COLO668 (cell line): ENCODE measurements at regions not wholly inside any gene's neighbourhood (a gene's known extent, or its start where the extent isn't known, plus 50 kb on each side); places are given as distances from the start of the nearest gene placed in this dataset.
"Not testable (repeated sequence)": the region's sequence is repeated elsewhere in the genome, so short reads cannot be mapped to it uniquely, and the experiment has no call there.

ENCODE experiments used
- DNase-seq: peaks from one replicate; lab custom pipeline; 2025; ENCODE audit not compliant: unreplicated experiment; lab: John Stamatoyannopoulos, UW

DNA sequence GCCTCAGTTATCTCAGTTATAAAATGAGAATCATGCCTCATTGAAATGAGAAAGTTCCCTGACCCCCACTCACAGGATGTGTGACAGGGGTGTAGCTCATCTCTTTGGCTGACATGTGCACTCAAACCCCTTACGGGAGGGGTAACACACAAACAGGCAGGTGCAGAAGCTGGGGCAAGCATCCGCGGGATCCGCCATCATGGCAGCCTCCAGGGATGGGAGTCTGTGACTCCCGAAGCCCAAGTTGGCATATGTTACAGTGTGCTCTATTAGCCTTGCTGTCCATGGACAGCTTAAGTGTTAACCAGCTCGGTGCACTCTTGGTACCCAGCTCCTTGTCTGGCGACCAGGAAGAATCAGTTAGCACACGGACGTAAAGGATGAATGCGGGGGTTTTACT is 822.7 kb upstream of the SEMA6D start:
- DNase-seq = no peak

DNA sequence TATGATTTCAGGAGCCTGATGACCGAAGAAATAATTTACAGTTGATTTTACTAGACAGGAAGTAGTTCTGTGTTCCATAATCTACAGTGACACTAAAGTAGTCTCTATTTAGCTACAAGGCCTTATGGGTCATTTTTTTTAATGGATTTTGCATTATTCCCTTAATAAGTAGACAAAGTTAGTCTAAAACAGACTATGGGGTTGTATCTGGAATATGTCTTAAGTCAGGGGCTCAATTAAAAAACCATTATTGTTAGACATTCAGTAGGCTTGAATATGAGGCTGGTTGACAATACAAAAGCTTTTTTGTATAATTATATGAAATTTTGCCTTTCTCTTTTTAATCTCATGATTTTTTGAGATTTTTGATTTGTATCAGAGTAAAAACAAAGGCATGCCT is 820.0 kb upstream of the SEMA6D start:
- DNase-seq = no peak

DNA sequence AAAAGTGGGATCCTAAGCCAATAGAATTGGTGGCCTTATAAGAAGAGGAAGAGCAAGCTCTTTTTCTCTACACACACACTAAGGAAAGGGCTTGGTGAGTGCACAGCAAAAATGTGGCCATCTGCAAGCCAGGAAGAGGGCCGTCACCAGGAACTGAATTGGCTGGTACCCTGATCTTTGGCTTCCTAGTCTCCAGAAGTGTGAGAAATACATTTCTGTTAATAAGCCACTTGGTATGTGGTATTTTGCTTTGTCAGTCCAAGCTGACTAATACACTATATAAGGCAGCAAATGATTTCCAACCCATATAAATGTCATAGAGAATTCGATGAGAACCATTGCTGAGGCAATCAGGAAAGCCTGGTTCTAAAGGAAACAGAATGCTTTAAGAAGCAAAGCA is 816.3 kb upstream of the SEMA6D start:
- DNase-seq = no peak

- DNase-seq = no peak
These were observed 799.5 kb upstream of the SEMA6D start for GRCh38 chr15:46917721-46918252.

DNA sequence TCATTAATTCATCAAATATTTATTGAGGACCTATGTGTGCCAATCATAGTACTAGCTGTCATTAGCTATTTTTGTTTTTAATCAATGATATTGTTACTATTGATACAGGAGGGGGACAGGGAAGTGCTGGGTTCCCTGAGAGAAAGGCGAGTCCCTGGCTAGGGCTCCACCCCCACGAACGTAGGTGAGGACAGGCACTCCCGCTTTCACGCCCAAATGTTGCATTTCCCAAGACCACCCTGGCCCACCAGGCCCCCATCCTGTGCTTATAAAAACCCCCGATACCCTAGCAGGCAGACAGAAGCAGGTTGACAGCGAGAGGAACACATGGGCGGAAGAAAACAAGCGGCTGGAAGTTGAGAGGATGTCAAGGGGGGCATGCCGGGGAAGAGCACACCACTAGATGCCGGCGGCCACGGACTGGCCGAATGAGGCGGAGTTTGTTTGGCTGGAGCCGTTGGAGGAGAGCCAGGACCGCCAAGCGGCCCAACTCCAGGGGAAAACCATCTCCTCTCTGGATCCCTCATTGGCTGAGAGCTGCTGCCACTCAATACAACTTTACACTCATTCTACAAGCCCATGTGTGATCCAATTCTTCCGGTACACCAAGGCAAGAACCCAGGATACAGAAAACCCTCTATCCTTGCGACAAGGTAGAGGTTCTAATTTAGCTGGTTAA is 798.7 kb upstream of the SEMA6D start:
- no peak for DNase-seq

GRCh38 chr15:46921891-46922290 is 795.4 kb upstream of the SEMA6D start:
- no peak for DNase-seq

DNA sequence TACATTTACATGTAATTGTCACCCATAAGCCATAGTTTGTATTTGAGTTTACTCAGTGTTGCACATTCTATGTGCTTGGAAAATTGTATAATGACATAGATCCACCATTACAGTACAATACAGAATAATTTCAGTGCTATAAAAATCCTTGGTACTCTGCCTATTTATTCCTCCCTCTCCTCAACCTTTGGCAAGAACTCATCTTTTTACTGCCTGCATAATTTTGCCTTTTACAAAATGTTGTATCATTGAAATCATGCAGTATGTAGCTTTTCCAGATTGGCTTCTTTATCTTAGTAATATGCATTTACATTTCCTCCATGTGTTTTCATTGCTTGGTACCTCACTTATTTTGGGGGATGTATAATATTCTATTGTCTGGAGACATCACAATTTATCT is 786.9 kb upstream of the SEMA6D start:
- no peak for DNase-seq

DNA sequence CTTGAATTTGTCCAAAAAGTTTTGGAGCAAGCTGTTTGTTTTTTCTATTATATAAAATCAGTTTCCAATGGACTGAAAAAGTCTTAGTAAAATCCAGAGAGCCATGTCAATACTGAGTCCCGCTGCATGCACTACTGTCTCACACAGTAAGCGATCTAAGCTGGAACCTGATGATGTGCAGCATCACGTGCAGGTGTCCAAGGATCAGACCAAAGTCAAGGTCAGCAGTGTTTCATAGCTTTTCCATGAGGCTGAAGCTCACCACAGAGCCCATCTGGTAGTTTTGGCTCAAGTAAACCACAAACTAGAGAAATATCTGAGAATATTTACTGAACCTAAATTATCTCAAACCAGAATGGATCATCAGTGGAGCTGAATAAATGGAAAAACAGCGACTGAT is 784.0 kb upstream of the SEMA6D start:
- DNase-seq = no peak

DNA sequence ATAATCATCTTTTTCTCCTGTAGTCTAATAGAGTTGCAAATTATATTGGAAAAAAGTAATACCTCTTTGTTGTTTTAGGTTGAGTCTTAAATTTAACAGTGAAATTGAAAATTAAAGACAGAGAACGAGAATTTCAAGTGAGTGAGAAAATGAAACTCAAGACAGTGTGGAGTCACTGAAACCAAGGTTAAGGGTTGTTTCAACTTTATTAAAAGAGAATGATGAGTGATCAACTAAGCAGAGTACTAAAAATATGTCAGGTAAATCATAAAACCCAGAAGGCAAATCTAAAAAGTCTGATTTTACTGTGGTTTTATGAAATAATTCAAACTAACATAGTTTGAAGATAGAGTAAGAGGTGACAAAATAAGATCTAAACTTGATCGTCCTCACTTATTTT is 782.5 kb upstream of the SEMA6D start:
- no peak for DNase-seq

- DNase-seq = no peak
These were observed 779.1 kb upstream of the SEMA6D start for GRCh38 chr15:46938169-46938568.

DNA sequence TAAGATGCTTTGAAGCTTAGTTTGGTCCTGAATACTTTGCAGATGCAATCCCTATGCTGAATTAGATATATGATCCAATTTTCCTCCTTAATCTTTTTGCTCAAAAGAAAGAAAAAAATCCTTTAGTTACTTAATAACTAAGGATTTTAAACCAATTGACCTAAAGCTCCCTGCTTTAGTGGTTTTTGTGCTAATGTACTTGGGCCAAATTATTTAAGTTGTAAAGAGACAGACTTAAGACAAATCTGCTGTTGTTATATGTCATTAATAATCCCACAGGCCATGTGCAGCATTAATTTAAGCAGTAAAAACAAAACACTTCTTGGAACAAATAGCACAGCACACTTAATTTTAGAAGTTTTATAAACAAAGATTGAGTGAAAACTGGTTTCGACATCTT is 776.1 kb upstream of the SEMA6D start:
- no peak for DNase-seq

DNA sequence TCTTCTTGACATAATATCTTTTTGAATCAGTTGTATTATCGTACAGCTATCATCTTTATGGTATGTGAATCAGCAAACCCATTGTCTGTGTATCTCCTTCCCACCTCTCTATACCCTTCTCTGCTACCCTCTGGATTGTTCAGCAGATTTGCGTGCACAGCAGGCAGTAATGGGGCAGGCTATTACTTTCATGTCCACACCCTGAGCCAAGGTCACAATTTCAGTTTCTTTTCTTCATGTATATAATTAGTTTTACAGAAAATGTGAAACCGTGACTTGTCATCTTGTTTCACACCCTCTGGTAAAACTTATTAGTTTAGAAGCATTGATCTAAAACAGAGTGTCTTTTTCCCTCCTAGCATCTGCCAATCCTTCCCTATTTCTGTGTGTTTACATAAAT is 770.4 kb upstream of the SEMA6D start:
- DNase-seq = no peak

DNA sequence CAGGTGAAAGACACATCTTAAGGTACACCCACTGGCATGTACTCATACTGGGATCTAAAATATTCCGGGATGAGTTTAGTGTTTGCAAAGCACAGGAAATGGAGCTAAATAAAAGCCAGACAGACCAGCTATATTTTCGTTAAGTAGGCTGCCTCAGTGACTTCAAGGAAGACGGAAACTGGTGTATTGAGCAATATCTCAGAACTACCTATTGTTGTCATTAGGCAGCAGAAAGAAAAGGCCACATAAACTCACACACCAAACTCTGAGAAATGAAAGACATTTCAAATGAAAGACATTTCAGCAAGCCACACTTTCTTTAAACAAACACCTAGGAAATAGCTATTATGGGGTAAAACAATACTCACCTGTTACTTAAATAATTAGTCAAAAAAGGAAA is 761.7 kb upstream of the SEMA6D start:
- no peak for DNase-seq

- no peak for DNase-seq
These were observed 760.8 kb upstream of the SEMA6D start for GRCh38 chr15:46956456-46956855.

GRCh38 chr15:46956881-46957280 is 760.4 kb upstream of the SEMA6D start:
- no peak for DNase-seq

DNA sequence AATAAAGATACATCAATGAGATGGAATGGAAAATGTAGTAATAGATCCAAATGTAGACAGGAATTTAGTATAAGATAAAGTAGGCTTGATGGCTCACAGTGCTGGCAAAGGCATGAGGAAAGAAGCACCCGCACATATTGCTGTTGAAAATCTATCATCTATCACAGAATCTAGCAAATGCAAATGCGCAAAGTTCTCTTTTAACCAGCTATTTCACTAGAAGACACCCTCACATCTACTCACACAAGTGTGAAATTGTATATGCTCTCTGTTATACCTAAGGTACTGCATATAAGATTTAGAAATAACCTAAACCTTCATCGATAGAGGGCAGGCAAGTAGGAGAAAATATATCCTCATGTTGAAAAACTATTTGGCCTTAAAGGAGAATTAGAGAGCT is 756.7 kb upstream of the SEMA6D start:
- no peak for DNase-seq

GRCh38 chr15:46961795-46962194 is 755.5 kb upstream of the SEMA6D start:
- DNase-seq = no peak

DNA sequence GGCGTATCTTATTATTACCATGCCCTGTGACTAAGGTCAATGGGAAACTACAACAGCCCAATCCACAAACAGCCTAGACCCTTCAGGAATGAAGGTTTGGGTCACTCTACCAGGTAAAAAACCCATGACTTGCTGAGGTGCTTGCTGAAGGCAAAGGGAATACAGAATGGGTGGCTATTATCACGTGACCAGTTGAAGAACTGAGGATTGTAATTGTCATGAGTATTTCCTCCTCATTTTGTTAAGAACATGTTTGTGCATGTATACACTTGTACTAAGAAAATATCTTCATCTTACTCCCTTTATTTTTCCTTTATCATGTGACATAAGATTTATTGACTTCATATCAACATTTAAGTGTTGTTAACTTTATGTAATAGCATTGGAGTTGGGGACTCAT is 729.2 kb upstream of the SEMA6D start:
- DNase-seq = not testable (repeated sequence)

GRCh38 chr15:46996359-46996758 is 720.9 kb upstream of the SEMA6D start:
- DNase-seq = no peak

DNA sequence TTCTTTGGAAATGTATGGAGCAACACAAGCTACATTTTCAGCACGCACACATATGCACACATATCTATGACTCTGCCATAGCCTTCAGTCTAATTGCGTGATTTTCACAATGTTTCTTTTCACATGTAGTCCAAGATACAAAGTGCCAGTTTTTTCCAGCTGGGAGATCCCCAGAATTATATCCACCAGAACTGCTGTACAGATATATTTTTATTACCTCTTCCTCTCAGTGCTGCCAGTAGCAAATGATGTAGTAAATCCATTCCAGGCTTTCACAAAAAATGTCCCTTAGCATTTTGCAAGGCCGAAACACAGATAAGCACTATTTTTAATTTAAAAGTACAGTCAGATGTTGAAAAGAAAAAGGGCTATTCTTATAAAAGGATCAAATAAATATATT is 719.8 kb upstream of the SEMA6D start:
- DNase-seq = no peak

- DNase-seq = no peak
These were observed 713.7 kb upstream of the SEMA6D start for GRCh38 chr15:47003568-47003967.

DNA sequence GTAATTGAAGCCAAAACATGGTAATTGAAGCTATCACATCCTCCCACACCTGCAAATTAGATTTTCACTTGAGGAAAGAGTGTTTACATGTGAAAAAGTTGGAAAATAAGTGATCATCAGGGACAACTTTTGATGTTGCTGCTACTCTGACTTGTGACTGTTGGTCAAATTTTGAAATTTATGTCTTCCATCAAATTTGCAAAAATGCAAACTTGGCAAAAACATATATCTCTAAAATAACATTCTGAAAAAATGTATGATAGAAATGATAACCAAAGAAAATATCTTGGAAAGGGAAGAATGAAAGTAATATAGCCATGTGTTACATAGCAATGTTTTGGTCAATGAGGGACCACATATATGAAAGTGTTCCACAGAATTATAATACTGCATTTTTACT is 703.9 kb upstream of the SEMA6D start:
- DNase-seq = no peak

GRCh38 chr15:47027322-47027946 is 689.9 kb upstream of the SEMA6D start:
- DNase-seq = no peak
